ENCODE measurements at regions not wholly inside any gene's neighbourhood (a gene's known extent, or its start where the extent isn't known, plus 50 kb on each side); places are given as distances from the start of the nearest gene placed in this dataset.
"Not testable (repeated sequence)": the region's sequence is repeated elsewhere in the genome, so short reads cannot be mapped to it uniquely, and the experiment has no call there.

- DNase-seq (ENCODE audit: low read depth, low spot score): no peak
Observed at GRCh38 chr3:87595798-87596197, 319.4 kb upstream of the POU1F1 start.

- DNase-seq (ENCODE audit: low read depth, low spot score): no peak
Observed at GRCh38 chr3:87581240-87581639, 304.9 kb upstream of the POU1F1 start.

GRCh38 chr3:87576752-87577151 lies 300.4 kb upstream of the POU1F1 start:
- no peak for DNase-seq (ENCODE audit: low read depth, low spot score)

GRCh38 chr3:87575550-87575949 lies 299.2 kb upstream of the POU1F1 start:
- DNase-seq (ENCODE audit: low read depth, low spot score): no peak

GRCh38 chr3:87568331-87568730 lies 291.9 kb upstream of the POU1F1 start:
- DNase-seq (ENCODE audit: low read depth, low spot score): no peak

- DNase-seq (ENCODE audit: low read depth, low spot score): no peak
Observed at GRCh38 chr3:87564438-87564837, 288.1 kb upstream of the POU1F1 start.

- DNase-seq (ENCODE audit: low read depth, low spot score): no peak
Observed at GRCh38 chr3:87563712-87564111, 287.3 kb upstream of the POU1F1 start.

GRCh38 chr3:87558492-87558891 lies 282.1 kb upstream of the POU1F1 start:
- DNase-seq (ENCODE audit: low read depth, low spot score): no peak

GRCh38 chr3:87555290-87555689 lies 278.9 kb upstream of the POU1F1 start:
- no peak for DNase-seq (ENCODE audit: low read depth, low spot score)

GRCh38 chr3:87553058-87553457 lies 276.7 kb upstream of the POU1F1 start:
- no peak for DNase-seq (ENCODE audit: low read depth, low spot score)

- DNase-seq (ENCODE audit: low read depth, low spot score): no peak
Observed at GRCh38 chr3:87550892-87551291, 274.5 kb upstream of the POU1F1 start.

GRCh38 chr3:87549208-87549607 lies 272.8 kb upstream of the POU1F1 start:
- no peak for DNase-seq (ENCODE audit: low read depth, low spot score)

GRCh38 chr3:87548271-87548670 lies 271.9 kb upstream of the POU1F1 start:
- DNase-seq (ENCODE audit: low read depth, low spot score): no peak

GRCh38 chr3:87546216-87546615 lies 269.8 kb upstream of the POU1F1 start:
- no peak for DNase-seq (ENCODE audit: low read depth, low spot score)

- peak; percentile 19 for DNase-seq (ENCODE audit: low read depth, low spot score)
Observed at GRCh38 chr3:87543408-87543807, 267.0 kb upstream of the POU1F1 start.

- DNase-seq (ENCODE audit: low read depth, low spot score): no peak
Observed at GRCh38 chr3:87541723-87542122, 265.3 kb upstream of the POU1F1 start.

GRCh38 chr3:87538722-87539121 lies 262.3 kb upstream of the POU1F1 start:
- DNase-seq (ENCODE audit: low read depth, low spot score): not testable (repeated sequence)

- peak; percentile 58 for DNase-seq (ENCODE audit: low read depth, low spot score)
Observed at GRCh38 chr3:87509401-87509800, 233.0 kb upstream of the POU1F1 start.

GRCh38 chr3:87508921-87509320 lies 232.5 kb upstream of the POU1F1 start:
- no peak for DNase-seq (ENCODE audit: low read depth, low spot score)

GRCh38 chr3:87507753-87508152 lies 231.4 kb upstream of the POU1F1 start:
- no peak for DNase-seq (ENCODE audit: low read depth, low spot score)

- DNase-seq (ENCODE audit: low read depth, low spot score): peak; percentile 23
Observed at GRCh38 chr3:87503900-87504498, 227.6 kb upstream of the POU1F1 start.

GRCh38 chr3:87501076-87501475 lies 224.7 kb upstream of the POU1F1 start:
- DNase-seq (ENCODE audit: low read depth, low spot score): no peak

- DNase-seq (ENCODE audit: low read depth, low spot score): no peak
Observed at GRCh38 chr3:87498358-87499080, 222.1 kb upstream of the POU1F1 start.

- no peak for DNase-seq (ENCODE audit: low read depth, low spot score)
Observed at GRCh38 chr3:87495938-87496337, 219.6 kb upstream of the POU1F1 start.

Data from ELF-1 (cell line).